ENCODE measurements at regions not wholly inside any gene's neighbourhood (a gene's known extent, or its start where the extent isn't known, plus 50 kb on each side); places are given as distances from the start of the nearest gene placed in this dataset.
A peak's percentile ranks its signal among the peaks of the same experiment; 100 is the strongest.

DNA sequence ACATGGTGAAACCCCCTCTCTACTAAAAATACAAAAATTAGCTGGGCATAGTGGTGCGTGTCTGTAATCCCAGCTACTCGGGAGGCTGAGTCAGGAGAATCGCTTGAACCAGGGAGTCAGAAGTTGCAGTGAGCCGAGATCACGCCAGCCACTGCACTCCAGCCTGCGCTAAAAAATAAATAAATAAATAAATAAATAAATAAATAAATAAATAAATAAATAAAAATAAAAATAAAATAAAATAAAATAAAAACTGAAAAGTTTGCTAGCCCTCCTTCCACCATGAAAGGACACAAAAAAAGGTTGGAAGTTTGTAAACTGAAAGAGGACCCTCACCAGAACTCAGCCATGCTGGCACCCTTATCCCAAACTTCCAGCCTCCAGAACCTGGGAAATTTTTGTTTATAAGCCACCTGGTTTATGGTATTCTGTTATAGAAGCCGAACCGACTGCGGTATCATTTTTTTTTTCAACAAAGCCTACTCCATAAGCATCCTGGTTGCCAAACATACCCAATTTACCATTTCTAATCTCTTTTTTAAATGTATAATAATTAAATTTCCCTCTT, 448.2 kb downstream of the SEMA3D start:
- Histone ChIP-seq H4K20me1 (replicated peaks; ENCODE audit: insufficient read depth) (no peaks in the 10 kb centered on the region), H3K4me1 (ENCODE audit: insufficient read depth) (no peaks in the 10 kb centered on the region), H3K79me2 (replicated peaks; ENCODE audit: insufficient read depth) (no peaks in the 10 kb centered on the region), H3F3A (replicated peaks; ENCODE audit: low read depth) (no peaks in the 10 kb centered on the region), H3K27ac (ENCODE audit: low read depth) (no peak overlapping the region), H3K36me3 (ENCODE audit: insufficient read depth) (no peaks in the 10 kb centered on the region), H3K27me3 (ENCODE audit: insufficient read depth) (no peaks in the 10 kb centered on the region), H3K4me2 (no peak overlapping the region), H3K9me2 (ENCODE audit: insufficient read depth) (0 out of 2 replicates have a peak, but pooled peaks cover 3% of the 10 kb centered on the region), H2AFZ (peak overlapping the region; percentile 61; the same call in 1 of the 2 replicates), H3K4me3 (no peak overlapping the region)
- Mint-ChIP-seq H3K27ac (no peak overlapping the region), H3K4me3 (no peak overlapping the region), H3K27me3 (ENCODE audit: insufficient read depth, low read depth, poor library complexity) (no peaks in the 10 kb centered on the region), H3K9me3 (no peaks in the 10 kb centered on the region), H3K36me3 (ENCODE audit: low read depth) (no peaks in the 10 kb centered on the region), H3K4me1 (no peaks in the 10 kb centered on the region)
- no peak for ATAC-seq
- no peak for DNase-seq (ENCODE audit: low spot score)
- no peak for TF ChIP-seq ZNF114 (CRISPR knock-in tag; IDR thresholded peaks at IDR 0.05)
- TF ChIP-seq EZH2phosphoT487 (IDR thresholded peaks at IDR 0.05; ENCODE audit: unreplicated experiment) = no peak
- TF ChIP-seq STAT1 (IDR thresholded peaks at IDR 0.05; ENCODE audit: unreplicated experiment) = no peak
- TF ChIP-seq ZNF331 (CRISPR knock-in tag; IDR thresholded peaks at IDR 0.05; ENCODE audit: low read depth) = no peak

- no peaks in the 10 kb centered on the region for H3K4me1 Mint-ChIP-seq
- Histone ChIP-seq H2AFZ (no peak overlapping the region), H4K20me1 (replicated peaks; ENCODE audit: insufficient read depth) (no peaks in the 10 kb centered on the region), H3K4me1 (ENCODE audit: insufficient read depth) (no peaks in the 10 kb centered on the region), H3K36me3 (ENCODE audit: insufficient read depth) (no peaks in the 10 kb centered on the region), H3F3A (replicated peaks; ENCODE audit: low read depth) (no peaks in the 10 kb centered on the region), H3K4me3 (no peak overlapping the region), H3K79me2 (replicated peaks; ENCODE audit: insufficient read depth) (no peaks in the 10 kb centered on the region), H3K27me3 (ENCODE audit: insufficient read depth) (no peaks in the 10 kb centered on the region), H3K9me2 (ENCODE audit: insufficient read depth) (0 out of 2 replicates have a peak, but pooled peaks cover 6% of the 10 kb centered on the region), H3K4me2 (no peak overlapping the region), H3K27ac (ENCODE audit: low read depth) (no peak overlapping the region)
- no peak overlapping the region for H3K27ac Mint-ChIP-seq
- 0 out of 3 replicates have a peak, but pooled peaks cover 6% of the 10 kb centered on the region for H3K36me3 Mint-ChIP-seq (ENCODE audit: low read depth)
- no peak for ATAC-seq
- H3K9me3 Mint-ChIP-seq = peaks cover 13% of the 10 kb centered on the region; the same call in 2 of the 3 replicates
- H3K27me3 Mint-ChIP-seq (ENCODE audit: insufficient read depth, low read depth, poor library complexity) = no peaks in the 10 kb centered on the region
- H3K4me3 Mint-ChIP-seq = no peak overlapping the region
- no peak for DNase-seq (ENCODE audit: low spot score)
- TF ChIP-seq STAT1 (IDR thresholded peaks at IDR 0.05; ENCODE audit: unreplicated experiment) = no peak
- TF ChIP-seq CREB1 (CRISPR knock-in tag; IDR thresholded peaks at IDR 0.05; ENCODE audit: low read depth) = no peak
- TF ChIP-seq ZNF331 (CRISPR knock-in tag; IDR thresholded peaks at IDR 0.05; ENCODE audit: low read depth) = no peak
- no peak for TF ChIP-seq ZNF114 (CRISPR knock-in tag; IDR thresholded peaks at IDR 0.05)
- no peak for TF ChIP-seq EZH2phosphoT487 (IDR thresholded peaks at IDR 0.05; ENCODE audit: unreplicated experiment)
- TF ChIP-seq, protein P1, sequence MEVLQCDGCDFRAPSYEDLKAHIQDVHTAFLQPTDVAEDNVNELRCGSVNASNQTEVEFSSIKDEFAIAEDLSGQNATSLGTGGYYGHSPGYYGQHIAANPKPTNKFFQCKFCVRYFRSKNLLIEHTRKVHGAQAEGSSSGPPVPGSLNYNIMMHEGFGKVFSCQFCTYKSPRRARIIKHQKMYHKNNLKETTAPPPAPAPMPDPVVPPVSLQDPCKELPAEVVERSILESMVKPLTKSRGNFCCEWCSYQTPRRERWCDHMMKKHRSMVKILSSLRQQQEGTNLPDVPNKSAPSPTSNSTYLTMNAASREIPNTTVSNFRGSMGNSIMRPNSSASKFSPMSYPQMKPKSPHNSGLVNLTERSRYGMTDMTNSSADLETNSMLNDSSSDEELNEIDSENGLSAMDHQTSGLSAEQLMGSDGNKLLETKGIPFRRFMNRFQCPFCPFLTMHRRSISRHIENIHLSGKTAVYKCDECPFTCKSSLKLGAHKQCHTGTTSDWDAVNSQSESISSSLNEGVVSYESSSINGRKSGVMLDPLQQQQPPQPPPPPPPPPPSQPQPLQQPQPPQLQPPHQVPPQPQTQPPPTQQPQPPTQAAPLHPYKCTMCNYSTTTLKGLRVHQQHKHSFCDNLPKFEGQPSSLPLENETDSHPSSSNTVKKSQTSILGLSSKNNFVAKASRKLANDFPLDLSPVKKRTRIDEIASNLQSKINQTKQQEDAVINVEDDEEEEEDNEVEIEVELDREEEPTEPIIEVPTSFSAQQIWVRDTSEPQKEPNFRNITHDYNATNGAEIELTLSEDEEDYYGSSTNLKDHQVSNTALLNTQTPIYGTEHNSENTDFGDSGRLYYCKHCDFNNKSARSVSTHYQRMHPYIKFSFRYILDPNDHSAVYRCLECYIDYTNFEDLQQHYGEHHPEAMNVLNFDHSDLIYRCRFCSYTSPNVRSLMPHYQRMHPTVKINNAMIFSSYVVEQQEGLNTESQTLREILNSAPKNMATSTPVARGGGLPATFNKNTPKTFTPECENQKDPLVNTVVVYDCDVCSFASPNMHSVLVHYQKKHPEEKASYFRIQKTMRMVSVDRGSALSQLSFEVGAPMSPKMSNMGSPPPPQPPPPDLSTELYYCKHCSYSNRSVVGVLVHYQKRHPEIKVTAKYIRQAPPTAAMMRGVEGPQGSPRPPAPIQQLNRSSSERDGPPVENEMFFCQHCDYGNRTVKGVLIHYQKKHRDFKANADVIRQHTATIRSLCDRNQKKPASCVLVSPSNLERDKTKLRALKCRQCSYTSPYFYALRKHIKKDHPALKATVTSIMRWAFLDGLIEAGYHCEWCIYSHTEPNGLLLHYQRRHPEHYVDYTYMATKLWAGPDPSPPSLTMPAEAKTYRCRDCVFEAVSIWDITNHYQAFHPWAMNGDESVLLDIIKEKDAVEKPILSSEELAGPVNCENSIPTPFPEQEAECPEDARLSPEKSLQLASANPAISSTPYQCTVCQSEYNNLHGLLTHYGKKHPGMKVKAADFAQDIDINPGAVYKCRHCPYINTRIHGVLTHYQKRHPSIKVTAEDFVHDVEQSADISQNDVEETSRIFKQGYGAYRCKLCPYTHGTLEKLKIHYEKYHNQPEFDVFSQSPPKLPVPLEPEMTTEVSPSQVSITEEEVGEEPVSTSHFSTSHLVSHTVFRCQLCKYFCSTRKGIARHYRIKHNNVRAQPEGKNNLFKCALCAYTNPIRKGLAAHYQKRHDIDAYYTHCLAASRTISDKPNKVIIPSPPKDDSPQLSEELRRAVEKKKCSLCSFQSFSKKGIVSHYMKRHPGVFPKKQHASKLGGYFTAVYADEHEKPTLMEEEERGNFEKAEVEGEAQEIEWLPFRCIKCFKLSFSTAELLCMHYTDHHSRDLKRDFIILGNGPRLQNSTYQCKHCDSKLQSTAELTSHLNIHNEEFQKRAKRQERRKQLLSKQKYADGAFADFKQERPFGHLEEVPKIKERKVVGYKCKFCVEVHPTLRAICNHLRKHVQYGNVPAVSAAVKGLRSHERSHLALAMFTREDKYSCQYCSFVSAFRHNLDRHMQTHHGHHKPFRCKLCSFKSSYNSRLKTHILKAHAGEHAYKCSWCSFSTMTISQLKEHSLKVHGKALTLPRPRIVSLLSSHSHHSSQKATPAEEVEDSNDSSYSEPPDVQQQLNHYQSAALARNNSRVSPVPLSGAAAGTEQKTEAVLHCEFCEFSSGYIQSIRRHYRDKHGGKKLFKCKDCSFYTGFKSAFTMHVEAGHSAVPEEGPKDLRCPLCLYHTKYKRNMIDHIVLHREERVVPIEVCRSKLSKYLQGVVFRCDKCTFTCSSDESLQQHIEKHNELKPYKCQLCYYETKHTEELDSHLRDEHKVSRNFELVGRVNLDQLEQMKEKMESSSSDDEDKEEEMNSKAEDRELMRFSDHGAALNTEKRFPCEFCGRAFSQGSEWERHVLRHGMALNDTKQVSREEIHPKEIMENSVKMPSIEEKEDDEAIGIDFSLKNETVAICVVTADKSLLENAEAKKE (CRISPR knock-in tag; IDR thresholded peaks at IDR 0.05) = no peak
- TF ChIP-seq ETS1 (IDR thresholded peaks at IDR 0.05) = no peak
- TF ChIP-seq, protein P2, sequence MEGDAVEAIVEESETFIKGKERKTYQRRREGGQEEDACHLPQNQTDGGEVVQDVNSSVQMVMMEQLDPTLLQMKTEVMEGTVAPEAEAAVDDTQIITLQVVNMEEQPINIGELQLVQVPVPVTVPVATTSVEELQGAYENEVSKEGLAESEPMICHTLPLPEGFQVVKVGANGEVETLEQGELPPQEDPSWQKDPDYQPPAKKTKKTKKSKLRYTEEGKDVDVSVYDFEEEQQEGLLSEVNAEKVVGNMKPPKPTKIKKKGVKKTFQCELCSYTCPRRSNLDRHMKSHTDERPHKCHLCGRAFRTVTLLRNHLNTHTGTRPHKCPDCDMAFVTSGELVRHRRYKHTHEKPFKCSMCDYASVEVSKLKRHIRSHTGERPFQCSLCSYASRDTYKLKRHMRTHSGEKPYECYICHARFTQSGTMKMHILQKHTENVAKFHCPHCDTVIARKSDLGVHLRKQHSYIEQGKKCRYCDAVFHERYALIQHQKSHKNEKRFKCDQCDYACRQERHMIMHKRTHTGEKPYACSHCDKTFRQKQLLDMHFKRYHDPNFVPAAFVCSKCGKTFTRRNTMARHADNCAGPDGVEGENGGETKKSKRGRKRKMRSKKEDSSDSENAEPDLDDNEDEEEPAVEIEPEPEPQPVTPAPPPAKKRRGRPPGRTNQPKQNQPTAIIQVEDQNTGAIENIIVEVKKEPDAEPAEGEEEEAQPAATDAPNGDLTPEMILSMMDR (conservative IDR thresholded peaks at IDR 0.05; ENCODE audit: low read depth in 2 of 2) = no peak
Observed at GRCh38 chr7:84735677-84736076, 451.2 kb downstream of the SEMA3D start.

Measured in GM23338 (cell line).